HepG2 (cell line): ENCODE measurements at regions not wholly inside any gene's neighbourhood (a gene's known extent, or its start where the extent isn't known, plus 50 kb on each side); places are given as distances from the start of the nearest gene placed in this dataset.

Source experiments
- SIX1 ChIP-seq: sonication (generic); formaldehyde crosslinking; IDR thresholded peaks from 2 replicates; pipeline ENCODE4 v1.4.0; 2020; ENCODE audit warnings: missing genetic modification reagents, borderline replicate concordance
- SSRP1 ChIP-seq: IDR thresholded peaks from 2 replicates; pipeline ENCODE4 v1.6.1; 2016; ENCODE audit warnings: control low read depth
- ZKSCAN8 ChIP-seq: IDR thresholded peaks from 2 replicates; pipeline ENCODE4 v1.6.1; 2016; ENCODE audit warnings: borderline replicate concordance, missing genetic modification reagents, missing compliant biosample characterization
- TF ChIP-seq, protein P1 (sequence below): sonication (generic); formaldehyde crosslinking; IDR thresholded peaks from 2 replicates; pipeline ENCODE4 v1.8.0; 2022; ENCODE audit warnings: mild to moderate bottlenecking, missing genetic modification reagents; ENCODE audit not compliant: insufficient replicate concordance
- TF ChIP-seq, protein P2 (sequence below): sonication (generic); formaldehyde crosslinking; IDR thresholded peaks from 2 replicates; pipeline ENCODE4 v1.4.0; 2020; ENCODE audit warnings: missing genetic modification reagents
- TF ChIP-seq, protein P3 (sequence below): sonication (generic); formaldehyde crosslinking; IDR thresholded peaks from 2 replicates; pipeline ENCODE4 v1.8.0; 2023; ENCODE audit warnings: mild to moderate bottlenecking, missing genetic modification reagents
- TF ChIP-seq, protein P4 (sequence below): sonication (generic); formaldehyde crosslinking; IDR thresholded peaks from 2 replicates; pipeline ENCODE4 v1.8.1; 2023; ENCODE audit warnings: mild to moderate bottlenecking, missing genetic modification reagents
- TF ChIP-seq, protein P5 (sequence below): IDR thresholded peaks from 2 replicates; pipeline ENCODE4 v1.6.1; 2016; ENCODE audit warnings: low read depth

DNA sequence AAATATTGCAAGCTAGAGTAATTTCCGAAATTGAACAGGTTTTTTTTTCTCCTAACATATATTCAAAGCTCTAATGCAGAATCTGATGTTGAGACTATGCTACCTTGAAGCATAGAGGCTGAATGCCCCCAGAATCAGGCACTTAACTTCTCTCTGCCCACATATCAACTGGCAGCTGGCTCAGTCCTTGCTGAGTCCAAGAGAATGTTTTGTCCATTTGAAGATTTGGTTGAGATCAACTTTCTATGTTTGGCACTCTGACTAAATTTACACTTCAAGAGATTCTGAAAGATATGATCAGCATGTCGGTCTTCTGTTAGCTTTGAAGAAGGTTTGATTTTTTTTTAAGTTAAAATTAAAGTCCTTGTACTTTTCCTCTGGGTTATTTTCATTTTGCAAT lies 1298.1 kb downstream of the EPHA7 start (continued):
- TF ChIP-seq, protein P1, sequence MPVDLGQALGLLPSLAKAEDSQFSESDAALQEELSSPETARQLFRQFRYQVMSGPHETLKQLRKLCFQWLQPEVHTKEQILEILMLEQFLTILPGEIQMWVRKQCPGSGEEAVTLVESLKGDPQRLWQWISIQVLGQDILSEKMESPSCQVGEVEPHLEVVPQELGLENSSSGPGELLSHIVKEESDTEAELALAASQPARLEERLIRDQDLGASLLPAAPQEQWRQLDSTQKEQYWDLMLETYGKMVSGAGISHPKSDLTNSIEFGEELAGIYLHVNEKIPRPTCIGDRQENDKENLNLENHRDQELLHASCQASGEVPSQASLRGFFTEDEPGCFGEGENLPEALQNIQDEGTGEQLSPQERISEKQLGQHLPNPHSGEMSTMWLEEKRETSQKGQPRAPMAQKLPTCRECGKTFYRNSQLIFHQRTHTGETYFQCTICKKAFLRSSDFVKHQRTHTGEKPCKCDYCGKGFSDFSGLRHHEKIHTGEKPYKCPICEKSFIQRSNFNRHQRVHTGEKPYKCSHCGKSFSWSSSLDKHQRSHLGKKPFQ (CRISPR knock-in tag): no peak
- TF ChIP-seq SSRP1 (CRISPR knock-in tag) (no peak), ZKSCAN8 (CRISPR knock-in tag) (no peak), SIX1 (CRISPR knock-in tag) (no peak)
- TF ChIP-seq, protein P2, sequence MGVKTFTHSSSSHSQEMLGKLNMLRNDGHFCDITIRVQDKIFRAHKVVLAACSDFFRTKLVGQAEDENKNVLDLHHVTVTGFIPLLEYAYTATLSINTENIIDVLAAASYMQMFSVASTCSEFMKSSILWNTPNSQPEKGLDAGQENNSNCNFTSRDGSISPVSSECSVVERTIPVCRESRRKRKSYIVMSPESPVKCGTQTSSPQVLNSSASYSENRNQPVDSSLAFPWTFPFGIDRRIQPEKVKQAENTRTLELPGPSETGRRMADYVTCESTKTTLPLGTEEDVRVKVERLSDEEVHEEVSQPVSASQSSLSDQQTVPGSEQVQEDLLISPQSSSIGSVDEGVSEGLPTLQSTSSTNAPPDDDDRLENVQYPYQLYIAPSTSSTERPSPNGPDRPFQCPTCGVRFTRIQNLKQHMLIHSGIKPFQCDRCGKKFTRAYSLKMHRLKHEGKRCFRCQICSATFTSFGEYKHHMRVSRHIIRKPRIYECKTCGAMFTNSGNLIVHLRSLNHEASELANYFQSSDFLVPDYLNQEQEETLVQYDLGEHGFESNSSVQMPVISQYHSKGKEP: no peak
- TF ChIP-seq, protein P3, sequence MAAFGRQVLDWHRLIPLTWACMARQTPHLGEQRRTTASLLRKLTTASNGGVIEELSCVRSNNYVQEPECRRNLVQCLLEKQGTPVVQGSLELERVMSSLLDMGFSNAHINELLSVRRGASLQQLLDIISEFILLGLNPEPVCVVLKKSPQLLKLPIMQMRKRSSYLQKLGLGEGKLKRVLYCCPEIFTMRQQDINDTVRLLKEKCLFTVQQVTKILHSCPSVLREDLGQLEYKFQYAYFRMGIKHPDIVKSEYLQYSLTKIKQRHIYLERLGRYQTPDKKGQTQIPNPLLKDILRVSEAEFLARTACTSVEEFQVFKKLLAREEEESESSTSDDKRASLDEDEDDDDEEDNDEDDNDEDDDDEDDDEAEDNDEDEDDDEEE (CRISPR knock-in tag): no peak
- TF ChIP-seq, protein P4, sequence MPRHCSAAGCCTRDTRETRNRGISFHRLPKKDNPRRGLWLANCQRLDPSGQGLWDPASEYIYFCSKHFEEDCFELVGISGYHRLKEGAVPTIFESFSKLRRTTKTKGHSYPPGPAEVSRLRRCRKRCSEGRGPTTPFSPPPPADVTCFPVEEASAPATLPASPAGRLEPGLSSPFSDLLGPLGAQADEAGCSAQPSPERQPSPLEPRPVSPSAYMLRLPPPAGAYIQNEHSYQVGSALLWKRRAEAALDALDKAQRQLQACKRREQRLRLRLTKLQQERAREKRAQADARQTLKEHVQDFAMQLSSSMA (CRISPR knock-in tag): no peak
- TF ChIP-seq, protein P5, sequence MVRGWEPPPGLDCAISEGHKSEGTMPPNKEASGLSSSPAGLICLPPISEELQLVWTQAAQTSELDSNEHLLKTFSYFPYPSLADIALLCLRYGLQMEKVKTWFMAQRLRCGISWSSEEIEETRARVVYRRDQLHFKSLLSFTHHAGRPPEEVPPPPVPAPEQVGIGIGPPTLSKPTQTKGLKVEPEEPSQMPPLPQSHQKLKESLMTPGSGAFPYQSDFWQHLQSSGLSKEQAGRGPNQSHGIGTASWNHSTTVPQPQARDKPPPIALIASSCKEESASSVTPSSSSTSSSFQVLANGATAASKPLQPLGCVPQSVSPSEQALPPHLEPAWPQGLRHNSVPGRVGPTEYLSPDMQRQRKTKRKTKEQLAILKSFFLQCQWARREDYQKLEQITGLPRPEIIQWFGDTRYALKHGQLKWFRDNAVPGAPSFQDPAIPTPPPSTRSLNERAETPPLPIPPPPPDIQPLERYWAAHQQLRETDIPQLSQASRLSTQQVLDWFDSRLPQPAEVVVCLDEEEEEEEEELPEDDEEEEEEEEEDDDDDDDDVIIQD (CRISPR knock-in tag): no peak
